H1 (cell line): ENCODE measurements at regions not wholly inside any gene's neighbourhood (a gene's known extent, or its start where the extent isn't known, plus 50 kb on each side); places are given as distances from the start of the nearest gene placed in this dataset.

ENCODE experiments used
- BRCA1 ChIP-seq: IDR thresholded peaks from 2 replicates; pipeline ENCODE4 v1.6.1; 2012; ENCODE audit warnings: low read depth, low read length, improper control_type of control experiment
- CHD7 ChIP-seq: fragments of 300-600 bp; sonication (generic); IDR thresholded peaks from 2 replicates; pipeline ENCODE4 v1.7.1; 2012; ENCODE audit warnings: low read length, moderate library complexity, mild to moderate bottlenecking, inconsistent platforms; ENCODE audit not compliant: insufficient replicate concordance
- EZH2 ChIP-seq: fragments of 200-600 bp; sonication (generic); IDR thresholded peaks from 2 replicates; pipeline ENCODE4 v1.7.1; 2012; ENCODE audit warnings: low read depth, mild to moderate bottlenecking, moderate library complexity, low read length, inconsistent platforms; ENCODE audit not compliant: severe bottlenecking
- JUND ChIP-seq: IDR thresholded peaks from 2 replicates; pipeline ENCODE4 v1.6.1; 2011; ENCODE audit warnings: mild to moderate bottlenecking, improper control_type of control experiment, low read length
- KDM1A ChIP-seq: fragments of 200-600, 300-600 bp; sonication (generic); IDR thresholded peaks from 2 replicates; pipeline ENCODE4 v1.7.1; 2016; ENCODE audit warnings: mild to moderate bottlenecking, low read length, borderline replicate concordance
- PHF8 ChIP-seq: fragments of 200-600 bp; sonication (generic); conservative IDR thresholded peaks from 2 replicates; pipeline ENCODE4 v1.7.1; 2012; ENCODE audit warnings: low read depth, mild to moderate bottlenecking, inconsistent platforms, low read length, moderate library complexity
- POU5F1 ChIP-seq: IDR thresholded peaks from 2 replicates; pipeline ENCODE4 v1.6.1; 2011; ENCODE audit warnings: low read depth, mild to moderate bottlenecking, low read length, moderate library complexity
- RFX5 ChIP-seq: IDR thresholded peaks from 2 replicates; pipeline ENCODE4 v1.6.1; 2011; ENCODE audit warnings: low read depth, low read length, improper control_type of control experiment, borderline replicate concordance
- USF2 ChIP-seq: IDR thresholded peaks from 2 replicates; pipeline ENCODE4 v1.6.1; 2011; ENCODE audit warnings: low read length, improper control_type of control experiment

GRCh38 chr16:9195287-9195686, 103.8 kb downstream of the HAPSTR1 start (continued):
- TF ChIP-seq CHD7 (no peak), JUND (no peak), RFX5 (no peak), KDM1A (no peak), BRCA1 (no peak), USF2 (no peak), PHF8 (no peak), POU5F1 (no peak), EZH2 (no peak)
